GM12878 (cell line): ENCODE measurements at regions not wholly inside any gene's neighbourhood (a gene's known extent, or its start where the extent isn't known, plus 50 kb on each side); places are given as distances from the start of the nearest gene placed in this dataset.

Experiments
- ATAC-seq: fragments of 200-7000 bp; cut with Tn5 transposase; 3 replicates; pipeline ENCODE4 v1.9.1; 2020; ENCODE audit warnings: mild to moderate bottlenecking, moderate library complexity
- BruUV-seq: library from RNA; stranded (reverse); fragments of 400-500 nt; replicated peaks from 2 replicates; lab custom pipeline; 2021; lab: Mats Ljungman, UMichigan
- CTCF ChIA-PET: fragments of 300-600 bp; sonication (Branson Sonifier 250); formaldehyde crosslinking; extraction: SDS; loops from one replicate; lab custom pipeline; 2021; ENCODE audit warnings: inconsistent platforms; lab: Yijun Ruan, JAX
- POLR2A ChIA-PET: fragments of 350-600 bp; formaldehyde crosslinking; extraction: SDS; loops from one replicate; lab custom pipeline; 2021; ENCODE audit warnings: inconsistent platforms; lab: Charles Lee
- RAD21 ChIA-PET: fragments of 300-600 bp; sonication (Branson Sonifier 250); formaldehyde crosslinking; loops from one replicate; lab custom pipeline; 2023; ENCODE audit warnings: antibody characterized with exemption; ENCODE audit not compliant: unreplicated experiment; lab: Charles Lee
- SMC1A ChIA-PET: fragments of 300-600 bp; sonication (Branson Sonifier 250); formaldehyde crosslinking; loops from one replicate; lab custom pipeline; 2023; ENCODE audit not compliant: unreplicated experiment, uncharacterized antibody; lab: Charles Lee
- DNase-seq: peaks from one replicate; pipeline ENCODE4 v3.0.0-alpha.2; 2011; ENCODE audit warnings: low read depth, low spot score
- FAIRE-seq: peaks from 3 replicates; lab custom pipeline; 2011; peaks lifted over from hg19 to GRCh38; lab: Jason Lieb, UNC
- H2AFZ ChIP-seq: 2 replicates; pipeline ENCODE4 v1.6.0; 2011; ENCODE audit warnings: low read depth, low read length, control low read depth; ENCODE audit not compliant: control insufficient read depth
- H3K27ac ChIP-seq: 2 replicates; pipeline ENCODE4 v1.5.1; 2011; ENCODE audit warnings: control low read depth; ENCODE audit not compliant: control insufficient read depth, insufficient read depth
- H3K27me3 ChIP-seq, 2 experiments: replicated peaks in 1 of 2; 2 replicates each; pipeline versions ENCODE4 v1.6.0 to v1.6.1; 2011; ENCODE audit warnings: low read length in 1 of 2; ENCODE audit not compliant: control insufficient read depth in 2 of 2, insufficient read depth in 2 of 2
- H3K36me3 ChIP-seq, 2 experiments: 2 replicates each; pipeline ENCODE4 v1.5.1; 2011; ENCODE audit warnings: low read length in 1 of 2; ENCODE audit not compliant: control insufficient read depth in 2 of 2, insufficient read depth in 2 of 2
- H3K4me1 ChIP-seq: 2 replicates; pipeline ENCODE4 v1.6.1; 2011; ENCODE audit warnings: mild to moderate bottlenecking, low read length, moderate library complexity, mixed read lengths; ENCODE audit not compliant: control insufficient read depth, insufficient read depth
- H3K4me2 ChIP-seq: 2 replicates; pipeline ENCODE4 v1.6.0; 2011; ENCODE audit warnings: control low read depth; ENCODE audit not compliant: control insufficient read depth, insufficient read depth
- H3K4me3 ChIP-seq: fragments of 200-600 bp; sonication (generic); 2 replicates; pipeline ENCODE4 v1.5.1; 2016
- H3K79me2 ChIP-seq: 2 replicates; pipeline ENCODE4 v1.6.0; 2011; ENCODE audit warnings: low read length; ENCODE audit not compliant: control insufficient read depth, insufficient read depth
- H3K9ac ChIP-seq: 2 replicates; pipeline ENCODE4 v1.8.0; 2011; ENCODE audit warnings: low read length, control low read depth, mixed read lengths; ENCODE audit not compliant: control insufficient read depth, insufficient read depth
- H3K9me3 ChIP-seq: replicated peaks from 3 replicates; pipeline ENCODE4 v1.5.1; 2011; ENCODE audit warnings: mild to moderate bottlenecking, low read length; ENCODE audit not compliant: control insufficient read depth, insufficient read depth
- H4K20me1 ChIP-seq: 2 replicates; pipeline ENCODE4 v1.6.0; 2011; ENCODE audit not compliant: control insufficient read depth, insufficient read depth
- HDAC2 ChIP-seq: fragments of 200-600 bp; sonication (generic); IDR thresholded peaks from 2 replicates; pipeline ENCODE4 v1.6.1; 2017
- MYB ChIP-seq: fragments of 150-350 bp; IDR thresholded peaks from 2 replicates; pipeline ENCODE4 v1.6.1; 2014; ENCODE audit warnings: mild to moderate bottlenecking, low read depth, low read length, borderline replicate concordance
- TARDBP ChIP-seq: IDR thresholded peaks from 2 replicates; pipeline ENCODE4 v1.6.1; 2016; ENCODE audit warnings: borderline replicate concordance
- ZNF622 ChIP-seq: fragments of 450-650 bp; IDR thresholded peaks from 2 replicates; pipeline ENCODE4 v1.6.1; 2017; ENCODE audit warnings: mild to moderate bottlenecking, inconsistent platforms
- in situ Hi-C: fragments of 300-500 bp; cut with MboI; formaldehyde crosslinking; loops from 9 replicates; pipeline ENCODE4 v1.14.3; 2018; ENCODE audit warnings: mixed read lengths
- intact Hi-C: fragments of 100-400 bp; cut with micrococcal nuclease; formaldehyde crosslinking; loops from one replicate; pipeline ENCODE4 v1.14.2; 2022; ENCODE audit not compliant: unreplicated experiment
- TF ChIP-seq, protein P1 (sequence below): fragments of 450-650 bp; IDR thresholded peaks from 2 replicates; pipeline ENCODE4 v1.6.1; 2016; ENCODE audit warnings: mild to moderate bottlenecking, moderate library complexity, borderline replicate concordance

DNA sequence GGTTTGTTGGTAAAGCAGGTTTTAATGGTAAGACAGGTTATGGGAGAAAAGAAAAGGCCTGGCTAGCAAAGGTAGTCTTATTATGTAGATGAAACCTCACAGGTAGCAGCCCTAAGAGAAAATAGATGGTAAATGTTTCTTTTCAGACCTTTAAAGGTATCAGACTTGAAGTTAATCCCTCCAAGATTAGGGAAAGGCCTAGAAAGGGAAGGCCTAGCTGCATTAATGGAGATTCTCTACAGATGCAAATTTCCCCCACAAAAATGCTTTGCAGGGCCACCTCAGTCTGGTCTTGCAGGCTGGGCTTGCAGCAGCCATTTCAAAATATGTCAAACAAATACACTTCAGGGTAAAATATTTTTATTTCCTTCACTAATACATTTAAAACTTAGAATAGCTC is 1410.6 kb downstream of the RPA4 start:
- ChIA-PET SMC1A (interaction anchor here (1.4 kb wide), 1 partner anchor 13 kb away, joined by 3 read pairs; no protein-coding TSS in a partner anchor), CTCF (no interaction called here), RAD21 (no interaction called here), POLR2A (interaction anchor here (0.5 kb wide), 1 partner anchor 1723 kb away, joined by 3 read pairs; no protein-coding TSS in a partner anchor)
- Histone ChIP-seq H3K27me3 (no peaks in the 10 kb centered on the region), H3K9ac (no peak overlapping the region), H3K36me3 (no peaks in the 10 kb centered on the region), H3K27ac (no peak overlapping the region), H2AFZ (no peak overlapping the region), H4K20me1 (no peaks in the 10 kb centered on the region), H3K4me1 (no peaks in the 10 kb centered on the region), H3K79me2 (no peaks in the 10 kb centered on the region), H3K9me3 (no peaks in the 10 kb centered on the region), H3K4me2 (no peak overlapping the region), H3K4me3 (no peak overlapping the region)
- TF ChIP-seq ZNF622 (no peak), HDAC2 (no peak), MYB (no peak), TARDBP (no peak)
- TF ChIP-seq, protein P1, sequence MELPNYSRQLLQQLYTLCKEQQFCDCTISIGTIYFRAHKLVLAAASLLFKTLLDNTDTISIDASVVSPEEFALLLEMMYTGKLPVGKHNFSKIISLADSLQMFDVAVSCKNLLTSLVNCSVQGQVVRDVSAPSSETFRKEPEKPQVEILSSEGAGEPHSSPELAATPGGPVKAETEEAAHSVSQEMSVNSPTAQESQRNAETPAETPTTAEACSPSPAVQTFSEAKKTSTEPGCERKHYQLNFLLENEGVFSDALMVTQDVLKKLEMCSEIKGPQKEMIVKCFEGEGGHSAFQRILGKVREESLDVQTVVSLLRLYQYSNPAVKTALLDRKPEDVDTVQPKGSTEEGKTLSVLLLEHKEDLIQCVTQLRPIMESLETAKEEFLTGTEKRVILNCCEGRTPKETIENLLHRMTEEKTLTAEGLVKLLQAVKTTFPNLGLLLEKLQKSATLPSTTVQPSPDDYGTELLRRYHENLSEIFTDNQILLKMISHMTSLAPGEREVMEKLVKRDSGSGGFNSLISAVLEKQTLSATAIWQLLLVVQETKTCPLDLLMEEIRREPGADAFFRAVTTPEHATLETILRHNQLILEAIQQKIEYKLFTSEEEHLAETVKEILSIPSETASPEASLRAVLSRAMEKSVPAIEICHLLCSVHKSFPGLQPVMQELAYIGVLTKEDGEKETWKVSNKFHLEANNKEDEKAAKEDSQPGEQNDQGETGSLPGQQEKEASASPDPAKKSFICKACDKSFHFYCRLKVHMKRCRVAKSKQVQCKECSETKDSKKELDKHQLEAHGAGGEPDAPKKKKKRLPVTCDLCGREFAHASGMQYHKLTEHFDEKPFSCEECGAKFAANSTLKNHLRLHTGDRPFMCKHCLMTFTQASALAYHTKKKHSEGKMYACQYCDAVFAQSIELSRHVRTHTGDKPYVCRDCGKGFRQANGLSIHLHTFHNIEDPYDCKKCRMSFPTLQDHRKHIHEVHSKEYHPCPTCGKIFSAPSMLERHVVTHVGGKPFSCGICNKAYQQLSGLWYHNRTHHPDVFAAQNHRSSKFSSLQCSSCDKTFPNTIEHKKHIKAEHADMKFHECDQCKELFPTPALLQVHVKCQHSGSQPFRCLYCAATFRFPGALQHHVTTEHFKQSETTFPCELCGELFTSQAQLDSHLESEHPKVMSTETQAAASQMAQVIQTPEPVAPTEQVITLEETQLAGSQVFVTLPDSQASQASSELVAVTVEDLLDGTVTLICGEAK, result no peak
- DNase-seq, result no peak
- in situ Hi-C loops (no loop called here), intact Hi-C loops (no loop called here)
- no peak for FAIRE-seq
- no peak for ATAC-seq
- no TSS peak for BruUV-seq
